K562 (cell line): ENCODE measurements at regions not wholly inside any gene's neighbourhood (a gene's known extent, or its start where the extent isn't known, plus 50 kb on each side); places are given as distances from the start of the nearest gene placed in this dataset.

Experiments used
- AFF4 ChIP-seq: sonication (generic); formaldehyde crosslinking; IDR thresholded peaks from 2 replicates; pipeline ENCODE4 v1.8.0; 2023; ENCODE audit warnings: mild to moderate bottlenecking, missing genetic modification reagents
- ATF1 ChIP-seq, 2 experiments: fragments of 450-650 bp in 1 of 2; IDR thresholded peaks; 2 replicates each; pipeline ENCODE4 v1.6.1; 2016; ENCODE audit warnings: missing compliant biosample characterization in 1 of 2, missing genetic modification characterization in 1 of 2
- CHAMP1 ChIP-seq: fragments of 450-650 bp; IDR thresholded peaks from 2 replicates; pipeline ENCODE4 v1.6.1; 2016; ENCODE audit warnings: mild to moderate bottlenecking
- ETV1 ChIP-seq: fragments of 450-650 bp; conservative IDR thresholded peaks from 2 replicates; pipeline ENCODE4 v1.6.1; 2016; ENCODE audit warnings: missing genetic modification characterization, control low read depth, low read depth, missing compliant biosample characterization
- FOXP4 ChIP-seq: sonication (generic); formaldehyde crosslinking; IDR thresholded peaks from 2 replicates; pipeline ENCODE4 v1.8.0; 2022; ENCODE audit warnings: mild to moderate bottlenecking, missing genetic modification reagents, borderline replicate concordance
- GMEB1 ChIP-seq: fragments of 250-450 bp; sonication (Bioruptor Pico); IDR thresholded peaks from 2 replicates; pipeline ENCODE4 v1.4.0; 2020; ENCODE audit warnings: mild to moderate bottlenecking
- MIER1 ChIP-seq: fragments of 450-650 bp; IDR thresholded peaks from 2 replicates; pipeline ENCODE4 v1.6.1; 2016; ENCODE audit warnings: antibody characterized with exemption, mild to moderate bottlenecking, low read depth
- OTX1 ChIP-seq: fragments of 450-650 bp; formaldehyde crosslinking; IDR thresholded peaks from 2 replicates; pipeline ENCODE4 v1.4.0; 2022; ENCODE audit warnings: mild to moderate bottlenecking
- RHOXF2B ChIP-seq: fragments of 250-450 bp; sonication (Bioruptor Pico); conservative IDR thresholded peaks from 2 replicates; pipeline ENCODE4 v1.5.1; 2021
- STAT5A ChIP-seq: IDR thresholded peaks from 2 replicates; pipeline ENCODE4 v1.6.1; 2012; ENCODE audit warnings: low read length, inconsistent platforms, borderline replicate concordance

GRCh38 chr5:41648996-41649395 lies 138.6 kb upstream of the PLCXD3 start (continued):
- no peak for TF ChIP-seq FOXP4 (CRISPR knock-in tag)
- TF ChIP-seq AFF4, result no peak
- no peak for TF ChIP-seq RHOXF2B (CRISPR knock-in tag)
- TF ChIP-seq OTX1 (CRISPR knock-in tag), result no peak
- TF ChIP-seq ETV1, result no peak
- TF ChIP-seq ATF1 (CRISPR knock-in tag; IDR thresholded peaks at IDR 0.05), result no peak
- no peak for TF ChIP-seq ATF1 (tag; IDR thresholded peaks at IDR 0.05)
- no peak for TF ChIP-seq MIER1
- no peak for TF ChIP-seq CHAMP1
- TF ChIP-seq GMEB1 (CRISPR knock-in tag), result no peak
- TF ChIP-seq STAT5A, result no peak
